HEK293T (cell line): ENCODE measurements at regions not wholly inside any gene's neighbourhood (a gene's known extent, or its start where the extent isn't known, plus 50 kb on each side); places are given as distances from the start of the nearest gene placed in this dataset.

Source experiments
- BHLHE40 ChIP-seq: fragments of 450-650 bp; IDR thresholded peaks from 2 replicates; pipeline ENCODE4 v1.6.1; 2016; ENCODE audit warnings: mild to moderate bottlenecking, moderate library complexity, borderline replicate concordance
- FOXM1 ChIP-seq: fragments of 450-650 bp; IDR thresholded peaks from 2 replicates; pipeline ENCODE4 v1.6.1; 2017; ENCODE audit warnings: mild to moderate bottlenecking, borderline replicate concordance
- LEF1 ChIP-seq: fragments of 450-650 bp; IDR thresholded peaks from 2 replicates; pipeline ENCODE4 v1.6.1; 2017; ENCODE audit warnings: mild to moderate bottlenecking, borderline replicate concordance
- SP1 ChIP-seq: fragments of 450-650 bp; IDR thresholded peaks from 2 replicates; pipeline ENCODE4 v1.6.1; 2017

- TF ChIP-seq SP1 = no peak
- no peak for TF ChIP-seq LEF1
- TF ChIP-seq BHLHE40 = no peak
- no peak for TF ChIP-seq FOXM1
These were observed 90.7 kb downstream of the XCL2 start for GRCh38 chr1:168453056-168453455.
